Esophagus squamous epithelium (tissue), 5 donors: ENCODE measurements at regions not wholly inside any gene's neighbourhood (a gene's known extent, or its start where the extent isn't known, plus 50 kb on each side); places are given as distances from the start of the nearest gene placed in this dataset.

ENCODE experiments used
- DNase-seq: peaks from one replicate; lab custom pipeline; 2025; lab: John Stamatoyannopoulos, UW
- H3K27ac ChIP-seq, 4 donors: fragments of 200-600 bp; sonication (generic); one replicate each; pipeline ENCODE4 v1.5.1; 2016 to 2019; ENCODE audit warnings: mild to moderate bottlenecking in 1 of 4
- H3K27me3 ChIP-seq, 4 donors: fragments of 200-600 bp; sonication (generic); 1 replicate in 3 of 4; 2 replicates in 1 of 4; pipeline versions ENCODE4 v1.5.1 to v1.6.0; 2017 to 2021; ENCODE audit warnings: antibody characterized with exemption in 1 of 4
- H3K36me3 ChIP-seq, 3 donors: fragments of 200-600 bp; sonication (generic); one replicate each; pipeline ENCODE4 v1.5.1; 2016 to 2019
- H3K4me1 ChIP-seq, 3 donors: fragments of 200-600 bp; sonication (generic); one replicate each; pipeline ENCODE4 v1.5.1; 2017 to 2019
- H3K4me3 ChIP-seq, 4 donors: fragments of 200-600 bp; sonication (generic); 1 replicate in 3 of 4; 2 replicates in 1 of 4; pipeline ENCODE4 v1.5.1; 2016 to 2019; ENCODE audit warnings: mild to moderate bottlenecking in 2 of 4, moderate library complexity in 1 of 4
- H3K9me3 ChIP-seq, 3 donors: fragments of 200-600 bp; sonication (generic); one replicate each; pipeline ENCODE4 v1.5.1; 2016 to 2019
- CTCF ChIP-seq, 6 experiments: fragments of 450-650 bp in 4 of 6; fragments of 200-600 bp in 2 of 6; sonication (generic) in 2 of 6; IDR thresholded peaks; one replicate each; pipeline ENCODE4 v1.5.1; 2016 to 2019; ENCODE audit warnings: antibody characterized with exemption in 6 of 6, mild to moderate bottlenecking in 4 of 6, moderate library complexity in 4 of 6
- POLR2A ChIP-seq, 4 donors: fragments of 450-650 bp; IDR thresholded peaks; one replicate each; pipeline ENCODE4 v1.6.1; 2017; ENCODE audit warnings: antibody characterized with exemption in 4 of 4, mild to moderate bottlenecking in 4 of 4, moderate library complexity in 3 of 4
- WGBS, 2 donors: methylation state at CpG; one replicate each; pipeline ENCODE4 v1.1.5; 2018; 5-methylcytosine and 5-hydroxymethylcytosine counted together
- intact Hi-C: fragments of 100-400 bp; cut with DNase I; formaldehyde crosslinking; loops from one replicate; pipeline ENCODE4 v1.15.0; 2022
- donor health status: DM: yes; HTN: yes; CAD: no.

GRCh38 chr5:112657804-112658203 lies 79.9 kb upstream of the APC start:
- no peaks in the 10 kb centered on the region for H3K27me3 ChIP-seq
- WGBS, 2 donors: 73 to 100% methylated on average over 2 to 3 of the region's 3 CpGs
- no peaks in the 10 kb centered on the region for H3K4me1 ChIP-seq
- no peaks in the 10 kb centered on the region for H3K36me3 ChIP-seq
- TF ChIP-seq POLR2A (IDR thresholded peaks at IDR 0.05) (no peak), CTCF (IDR thresholded peaks at IDR 0.05) (no peak)
- H3K4me3 ChIP-seq: no peak overlapping the region
- H3K27ac ChIP-seq: no peak overlapping the region
- H3K9me3 ChIP-seq: no peaks in the 10 kb centered on the region
- intact Hi-C loops: no loop called here
- no peak for DNase-seq

GRCh38 chr5:112660359-112660758 lies 77.3 kb upstream of the APC start:
- H3K4me3 ChIP-seq: no peak overlapping the region
- H3K27ac ChIP-seq: no peak overlapping the region
- DNase-seq: no peak
- TF ChIP-seq POLR2A (IDR thresholded peaks at IDR 0.05) (no peak), CTCF (IDR thresholded peaks at IDR 0.05) (no peak)
- H3K27me3 ChIP-seq: no peaks in the 10 kb centered on the region
- intact Hi-C loops: no loop called here
- no peaks in the 10 kb centered on the region for H3K36me3 ChIP-seq
- H3K9me3 ChIP-seq: no peaks in the 10 kb centered on the region
- H3K4me1 ChIP-seq: no peaks in the 10 kb centered on the region
- WGBS, 2 donors: 95 to 100% methylated on average over 1 of the region's 1 CpG

- Histone ChIP-seq H3K36me3 (no peaks in the 10 kb centered on the region), H3K4me3 (no peak overlapping the region), H3K27me3 (no peaks in the 10 kb centered on the region), H3K4me1 (no peaks in the 10 kb centered on the region), H3K27ac (no peak overlapping the region), H3K9me3 (no peaks in the 10 kb centered on the region)
- 90 to 93% methylated on average over 3 of the region's 3 CpGs for WGBS, 2 donors
- DNase-seq: no peak
- TF ChIP-seq CTCF (IDR thresholded peaks at IDR 0.05) (no peak), POLR2A (IDR thresholded peaks at IDR 0.05) (no peak)
- intact Hi-C loops: no loop called here
Measured at GRCh38 chr5:112663146-112663545, 74.5 kb upstream of the APC start.

- Histone ChIP-seq H3K27me3 (no peaks in the 10 kb centered on the region), H3K4me1 (no peaks in the 10 kb centered on the region), H3K4me3 (no peak overlapping the region), H3K9me3 (no peaks in the 10 kb centered on the region), H3K27ac (no peak overlapping the region), H3K36me3 (no peaks in the 10 kb centered on the region)
- intact Hi-C loops: no loop called here
- DNase-seq: no peak
- WGBS, 2 donors: 81 to 94% methylated on average over 4 of the region's 4 CpGs
- TF ChIP-seq POLR2A (IDR thresholded peaks at IDR 0.05) (no peak), CTCF (IDR thresholded peaks at IDR 0.05) (no peak)
Measured at GRCh38 chr5:112668016-112668415, 69.7 kb upstream of the APC start.

- H3K36me3 ChIP-seq: no peaks in the 10 kb centered on the region
- no peak for TF ChIP-seq CTCF (IDR thresholded peaks at IDR 0.05)
- no peak for TF ChIP-seq POLR2A (IDR thresholded peaks at IDR 0.05)
- no peak overlapping the region for H3K4me3 ChIP-seq
- no peaks in the 10 kb centered on the region for H3K9me3 ChIP-seq
- intact Hi-C loops: no loop called here
- 93 to 97% methylated on average over 3 of the region's 3 CpGs for WGBS, 2 donors
- no peak overlapping the region for H3K27ac ChIP-seq
- no peaks in the 10 kb centered on the region for H3K27me3 ChIP-seq
- no peaks in the 10 kb centered on the region for H3K4me1 ChIP-seq
- no peak for DNase-seq
Measured at GRCh38 chr5:112668911-112669310, 68.8 kb upstream of the APC start.
